Right renal pelvis (tissue), 4 donors: ENCODE measurements at regions not wholly inside any gene's neighbourhood (a gene's known extent, or its start where the extent isn't known, plus 50 kb on each side); places are given as distances from the start of the nearest gene placed in this dataset.

Experiments
- DNase-seq, 4 donors: peaks; one replicate each; pipeline ENCODE4 v3.0.0-alpha.2; 2013; ENCODE audit warnings: low read depth in 4 of 4, low spot score in 3 of 4, missing footprints in 1 of 4

DNA sequence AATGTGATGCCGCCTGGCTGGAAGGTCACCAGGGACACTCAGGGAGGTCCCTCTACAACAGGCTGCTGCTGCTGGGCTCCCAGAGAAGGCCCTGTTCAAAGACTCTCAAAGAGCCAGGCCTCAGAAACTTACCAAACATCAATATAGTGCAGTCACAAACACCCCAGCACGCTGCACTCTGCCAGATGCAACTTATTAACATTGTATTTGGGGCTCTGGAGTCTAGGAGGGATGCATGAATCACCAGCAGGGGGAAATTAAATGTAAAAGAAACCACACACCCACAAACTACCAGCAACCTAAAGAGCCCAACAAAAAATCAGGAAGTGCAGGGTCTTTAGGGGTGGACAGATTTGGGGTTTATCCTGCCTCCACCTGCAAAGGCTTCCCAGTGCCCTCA lies 74.6 kb upstream of the SPATA12 start:
- no peak for DNase-seq

- no peak for DNase-seq
Measured at GRCh38 chr3:56985460-56985859, 75.0 kb upstream of the SPATA12 start.

DNA sequence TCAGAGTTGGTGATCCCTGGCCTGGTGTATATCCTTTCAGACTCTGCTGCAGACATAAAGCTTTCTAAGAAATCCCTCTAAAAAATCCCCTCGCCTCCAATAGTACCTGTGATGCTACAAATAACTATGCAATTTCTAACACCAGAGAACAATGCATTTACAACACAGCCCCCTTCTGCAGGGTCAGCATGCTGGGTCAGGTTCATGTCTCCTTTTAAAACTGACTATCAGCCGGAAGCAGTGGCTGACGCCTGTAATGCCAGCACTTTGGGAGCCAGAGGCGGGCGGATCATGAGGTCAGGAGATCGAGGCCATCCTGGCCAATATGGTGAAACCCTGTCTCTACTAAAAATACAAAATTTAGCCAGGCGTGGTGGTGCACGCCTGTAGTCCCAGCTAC lies 77.0 kb upstream of the SPATA12 start:
- DNase-seq, result no peak

- DNase-seq, result no peak
Measured at GRCh38 chr3:56981445-56982230, 78.8 kb upstream of the SPATA12 start.

GRCh38 chr3:56980798-56981390 lies 79.6 kb upstream of the SPATA12 start:
- no peak for DNase-seq

DNA sequence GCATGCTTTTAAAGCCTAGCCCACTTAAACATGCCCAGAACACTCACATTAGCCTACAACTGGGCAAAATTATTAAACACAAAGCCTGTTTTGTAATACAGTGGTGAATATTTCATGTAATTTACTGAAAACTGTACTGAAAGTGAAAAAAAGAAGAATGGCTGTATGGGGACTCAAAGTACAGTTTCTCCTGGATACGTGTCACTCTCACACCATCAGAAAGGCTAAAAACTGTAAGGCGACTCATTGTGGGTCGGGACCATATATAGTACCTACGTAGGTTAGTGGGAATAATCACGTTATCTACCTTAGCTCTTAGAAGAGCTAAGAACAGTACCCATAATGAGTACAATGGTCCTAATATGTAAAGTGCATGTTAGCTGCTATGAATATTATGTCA lies 80.2 kb upstream of the SPATA12 start:
- DNase-seq, result no peak

GRCh38 chr3:56979791-56980190 lies 80.7 kb upstream of the SPATA12 start:
- DNase-seq, result no peak

GRCh38 chr3:56977561-56977889 lies 82.9 kb upstream of the SPATA12 start:
- DNase-seq, result no peak

- no peak for DNase-seq
Measured at GRCh38 chr3:56976651-56977560, 83.6 kb upstream of the SPATA12 start.

DNA sequence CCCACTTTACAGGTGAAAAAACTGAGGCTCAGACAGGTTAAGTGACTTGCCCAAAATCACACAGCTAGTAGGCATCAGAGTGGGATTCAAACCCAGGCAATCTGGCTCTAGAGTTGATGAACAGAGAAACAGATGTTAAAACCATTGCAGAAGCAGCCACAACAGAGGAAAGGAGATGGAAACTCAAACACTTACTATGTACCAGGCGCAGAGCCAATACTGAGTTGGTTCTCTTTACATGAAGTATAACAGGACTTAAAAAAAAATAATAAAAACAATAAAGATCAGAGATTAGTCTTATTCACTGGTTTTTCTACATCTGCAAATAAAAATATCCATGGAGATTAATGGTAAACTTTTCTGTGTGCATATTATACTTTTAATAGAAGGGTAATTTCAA lies 84.9 kb upstream of the SPATA12 start:
- DNase-seq, result no peak

GRCh38 chr3:56974247-56974930 lies 86.1 kb upstream of the SPATA12 start:
- DNase-seq, result no peak

- no peak for DNase-seq
Measured at GRCh38 chr3:56971816-56972215, 88.6 kb upstream of the SPATA12 start.

- DNase-seq, result no peak
Measured at GRCh38 chr3:56971261-56971660, 89.2 kb upstream of the SPATA12 start.

GRCh38 chr3:56970461-56970879 lies 90.0 kb upstream of the SPATA12 start:
- DNase-seq, result no peak

GRCh38 chr3:56969851-56970250 lies 90.6 kb upstream of the SPATA12 start:
- no peak for DNase-seq

GRCh38 chr3:56966509-56966908 lies 94.0 kb upstream of the SPATA12 start:
- no peak for DNase-seq

DNA sequence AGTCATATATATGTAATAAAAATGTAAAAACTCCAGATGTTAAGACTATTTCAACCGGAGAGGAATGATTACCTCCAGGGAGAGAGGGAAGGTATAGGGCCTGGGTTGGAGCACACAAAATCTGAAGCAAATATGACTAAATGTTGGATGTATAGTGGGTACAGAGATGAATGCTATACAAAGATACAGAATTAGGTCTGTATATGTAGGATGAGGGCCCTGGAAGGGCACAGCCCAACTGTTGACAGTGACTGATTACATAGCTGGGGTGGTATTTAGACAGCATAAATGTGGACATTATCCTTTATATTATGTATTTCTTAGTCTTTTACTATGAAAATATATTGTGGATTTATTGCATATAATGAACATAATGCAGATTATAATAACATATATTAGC lies 94.4 kb upstream of the SPATA12 start:
- no peak for DNase-seq

DNA sequence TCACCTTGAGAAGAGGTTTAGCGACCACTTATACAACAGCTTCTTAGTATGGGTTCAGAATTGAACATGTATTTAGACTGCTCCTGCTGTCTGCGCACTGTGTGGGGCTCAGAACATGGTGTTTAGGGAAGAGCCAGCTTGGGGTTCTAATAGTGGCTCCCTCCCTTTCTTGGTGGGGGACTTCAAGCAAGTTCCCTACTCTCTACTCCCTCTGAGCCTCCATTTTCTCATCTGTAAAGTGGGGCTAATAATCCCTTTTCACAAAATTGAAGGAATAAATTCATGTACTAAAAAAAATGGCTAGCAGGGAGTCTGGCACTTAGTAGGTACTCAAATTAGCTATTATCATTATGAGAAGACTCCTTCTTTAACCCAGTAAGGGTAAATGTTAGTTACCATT lies 97.5 kb upstream of the SPATA12 start:
- DNase-seq, result no peak

DNA sequence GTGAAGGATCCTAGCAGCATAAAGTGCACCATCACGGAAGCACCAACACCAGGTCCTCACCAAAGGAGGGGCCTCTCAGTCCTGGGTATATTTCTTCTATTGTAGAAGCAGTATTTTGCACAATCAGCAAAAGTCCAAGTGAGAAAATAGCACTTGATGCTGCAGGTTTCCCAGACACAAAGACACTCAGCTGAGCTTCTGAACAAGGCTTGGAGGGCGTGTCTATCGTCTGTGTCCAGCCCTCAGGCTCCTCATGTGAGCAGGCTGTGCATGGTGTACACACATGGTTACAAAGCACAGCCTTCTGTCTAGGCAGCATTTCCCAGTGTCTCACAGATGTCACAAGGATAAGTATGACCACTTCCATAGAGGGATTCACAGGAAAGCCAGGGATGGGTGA lies 98.3 kb upstream of the SPATA12 start:
- no peak for DNase-seq

GRCh38 chr3:56960234-56960917 lies 100.1 kb upstream of the SPATA12 start:
- no peak for DNase-seq
